Neural cell (in vitro differentiated cells): ENCODE measurements at regions not wholly inside any gene's neighbourhood (a gene's known extent, or its start where the extent isn't known, plus 50 kb on each side); places are given as distances from the start of the nearest gene placed in this dataset.

Experiments
- CTCF ChIP-seq: fragments of 450-650 bp; IDR thresholded peaks from 2 replicates; pipeline ENCODE4 v1.5.1; 2014; ENCODE audit warnings: antibody characterized with exemption, mild to moderate bottlenecking, moderate library complexity; ENCODE audit not compliant: poor library complexity, severe bottlenecking
- POLR2AphosphoS5 ChIP-seq: IDR thresholded peaks from 2 replicates; pipeline ENCODE4 v1.6.1; 2012

GRCh38 chr4:27619435-27619834, 758.8 kb downstream of the STIM2 start:
- TF ChIP-seq POLR2AphosphoS5 (no peak), CTCF (no peak)
